ENCODE measurements at regions not wholly inside any gene's neighbourhood (a gene's known extent, or its start where the extent isn't known, plus 50 kb on each side); places are given as distances from the start of the nearest gene placed in this dataset.
"Not testable (repeated sequence)": the region's sequence is repeated elsewhere in the genome, so short reads cannot be mapped to it uniquely, and the experiment has no call there.

DNA sequence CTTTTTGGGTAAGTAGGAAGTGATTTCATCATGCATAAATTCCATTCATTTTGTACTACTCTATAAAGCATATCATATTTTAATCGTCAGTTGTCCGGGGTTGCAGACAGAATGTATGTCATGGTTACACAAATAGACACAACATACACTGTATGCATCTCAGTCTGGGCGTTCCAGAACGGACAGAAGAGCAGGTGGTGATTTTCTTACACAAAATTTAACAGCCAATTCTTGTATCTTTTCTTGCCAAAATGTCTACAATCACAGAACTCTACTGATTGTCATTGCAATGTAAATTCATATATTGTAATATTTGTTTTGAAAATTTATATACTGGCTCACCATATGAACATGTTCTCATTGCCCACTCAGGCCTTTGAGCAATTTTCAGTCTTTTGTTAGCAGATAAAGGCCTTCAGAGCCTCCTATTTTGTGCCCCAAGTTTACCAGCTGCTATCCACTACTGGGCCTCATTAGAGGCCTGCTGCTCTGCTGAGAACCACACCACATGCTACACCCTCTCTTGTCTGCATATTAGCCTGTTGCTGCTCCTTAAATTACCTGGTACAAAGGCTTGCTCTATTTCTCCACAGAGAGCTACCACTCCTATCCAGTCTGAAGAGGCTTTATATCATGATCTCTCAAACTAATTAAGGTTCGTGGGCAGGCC, 61.5 kb downstream of the PRDM13 start:
- TF ChIP-seq, protein P1, sequence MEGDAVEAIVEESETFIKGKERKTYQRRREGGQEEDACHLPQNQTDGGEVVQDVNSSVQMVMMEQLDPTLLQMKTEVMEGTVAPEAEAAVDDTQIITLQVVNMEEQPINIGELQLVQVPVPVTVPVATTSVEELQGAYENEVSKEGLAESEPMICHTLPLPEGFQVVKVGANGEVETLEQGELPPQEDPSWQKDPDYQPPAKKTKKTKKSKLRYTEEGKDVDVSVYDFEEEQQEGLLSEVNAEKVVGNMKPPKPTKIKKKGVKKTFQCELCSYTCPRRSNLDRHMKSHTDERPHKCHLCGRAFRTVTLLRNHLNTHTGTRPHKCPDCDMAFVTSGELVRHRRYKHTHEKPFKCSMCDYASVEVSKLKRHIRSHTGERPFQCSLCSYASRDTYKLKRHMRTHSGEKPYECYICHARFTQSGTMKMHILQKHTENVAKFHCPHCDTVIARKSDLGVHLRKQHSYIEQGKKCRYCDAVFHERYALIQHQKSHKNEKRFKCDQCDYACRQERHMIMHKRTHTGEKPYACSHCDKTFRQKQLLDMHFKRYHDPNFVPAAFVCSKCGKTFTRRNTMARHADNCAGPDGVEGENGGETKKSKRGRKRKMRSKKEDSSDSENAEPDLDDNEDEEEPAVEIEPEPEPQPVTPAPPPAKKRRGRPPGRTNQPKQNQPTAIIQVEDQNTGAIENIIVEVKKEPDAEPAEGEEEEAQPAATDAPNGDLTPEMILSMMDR (IDR thresholded peaks at IDR 0.05; ENCODE audit: low read depth, low read length): no peak

DNA sequence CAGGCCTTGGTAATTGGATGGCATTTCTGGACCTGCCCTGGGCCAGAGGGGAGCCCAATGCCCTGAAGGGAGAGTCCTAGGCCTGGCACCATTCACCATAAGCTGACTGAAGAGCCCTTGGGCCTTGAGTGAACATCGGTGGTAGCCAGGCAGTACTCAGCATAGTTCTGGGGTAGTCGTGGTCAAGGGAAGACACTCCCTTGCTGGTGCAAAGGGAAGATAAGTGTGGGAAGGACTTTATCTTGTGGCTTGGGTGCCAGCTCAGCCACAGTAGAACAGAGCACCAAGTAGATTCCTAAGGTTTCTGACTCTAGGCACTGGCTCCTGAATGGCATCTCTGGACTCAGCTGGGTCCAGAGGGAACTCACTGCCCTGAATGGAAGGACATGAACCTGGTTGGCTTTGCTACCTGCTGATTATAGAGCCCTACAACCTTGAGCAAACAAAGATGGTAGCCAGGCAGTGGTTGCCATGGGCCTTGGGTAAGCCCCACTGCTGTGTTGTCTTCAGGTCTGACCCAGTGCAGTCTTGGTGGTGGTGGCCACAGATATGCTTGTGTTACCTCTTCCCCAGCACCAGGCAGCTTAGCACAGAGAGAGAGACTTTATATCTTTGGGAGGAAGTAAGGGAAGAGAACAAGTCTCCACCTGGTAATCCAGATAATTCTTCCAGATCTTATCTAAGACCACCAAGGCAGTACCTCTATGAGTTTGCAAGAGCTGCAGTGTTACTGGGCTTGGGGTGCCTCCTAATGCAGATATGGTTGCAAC, 83.5 kb downstream of the PRDM13 start:
- TF ChIP-seq, protein P1 (IDR thresholded peaks at IDR 0.05; ENCODE audit: low read depth, low read length): no peak
- H3K4me3 ChIP-seq (ENCODE audit: low read depth, low read length): no peak overlapping the region

More for the DNA sequence above, 61.5 kb downstream of the PRDM13 start:
- no peak overlapping the region for H3K4me3 ChIP-seq (ENCODE audit: low read depth, low read length)

DNA sequence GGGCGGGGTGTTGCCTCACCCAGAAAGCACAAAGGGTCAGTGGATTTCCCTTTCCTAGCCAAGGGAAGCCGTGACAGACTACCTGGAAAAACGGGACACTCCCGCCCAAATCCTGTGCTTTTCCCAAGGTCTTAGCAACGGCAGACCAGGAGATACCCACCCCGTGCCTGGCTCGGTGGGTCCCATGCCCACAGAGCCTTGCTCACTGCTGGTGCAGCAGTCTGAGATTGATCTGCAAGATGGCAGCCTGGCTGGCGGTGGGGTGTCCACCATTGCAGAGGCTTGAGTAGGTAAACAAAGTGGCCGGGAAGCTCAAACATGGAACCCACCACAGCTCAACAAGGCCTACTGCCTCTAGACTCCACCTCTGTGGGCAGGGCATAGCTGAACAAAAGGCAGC, 95.7 kb downstream of the PRDM13 start:
- H3K4me3 ChIP-seq (ENCODE audit: low read depth, low read length): not testable (repeated sequence)

DNA sequence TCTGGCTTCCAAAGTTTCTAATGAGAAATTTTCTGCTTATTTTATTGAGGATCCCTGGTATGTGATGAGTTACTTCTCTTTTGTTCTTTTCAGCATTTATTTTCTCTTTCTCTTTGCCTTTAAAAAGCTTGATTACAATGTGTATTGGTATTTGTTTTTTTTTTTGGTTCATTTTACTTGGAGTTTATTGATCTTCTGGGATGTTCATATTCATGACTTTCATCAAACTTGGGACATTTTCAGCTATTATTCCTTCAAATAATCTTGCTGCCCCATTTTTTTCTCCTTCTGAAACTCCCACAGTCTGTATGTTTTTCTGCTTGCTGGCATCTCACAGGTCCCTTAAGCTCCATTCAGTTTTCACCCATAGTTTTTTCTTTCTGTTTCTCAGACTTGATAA, 102.4 kb downstream of the PRDM13 start:
- TF ChIP-seq, protein P1 (IDR thresholded peaks at IDR 0.05; ENCODE audit: low read depth, low read length): no peak
- H3K4me3 ChIP-seq (ENCODE audit: low read depth, low read length): no peak overlapping the region

DNA sequence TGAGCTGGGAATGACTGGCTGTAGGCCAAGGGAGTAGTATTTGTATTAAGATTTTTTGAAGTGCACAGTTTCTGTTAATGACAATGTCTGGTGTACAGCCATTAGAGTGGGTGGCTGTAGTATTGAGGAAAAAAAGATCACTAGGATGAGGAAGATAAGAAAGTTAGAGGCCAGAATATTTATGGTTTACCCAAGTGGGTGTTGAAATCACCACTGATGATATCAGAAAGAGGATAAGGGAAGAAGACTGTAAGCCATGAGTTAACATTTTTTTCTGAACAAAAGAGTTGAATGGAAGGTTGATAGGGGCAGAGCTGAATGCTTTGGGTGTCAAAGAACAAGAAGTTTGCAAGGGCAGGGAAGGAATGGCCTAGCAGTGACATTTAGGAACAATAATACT, 104.7 kb downstream of the PRDM13 start:
- no peak overlapping the region for H3K4me3 ChIP-seq (ENCODE audit: low read depth, low read length)
- TF ChIP-seq, protein P1 (IDR thresholded peaks at IDR 0.05; ENCODE audit: low read depth, low read length): no peak

DNA sequence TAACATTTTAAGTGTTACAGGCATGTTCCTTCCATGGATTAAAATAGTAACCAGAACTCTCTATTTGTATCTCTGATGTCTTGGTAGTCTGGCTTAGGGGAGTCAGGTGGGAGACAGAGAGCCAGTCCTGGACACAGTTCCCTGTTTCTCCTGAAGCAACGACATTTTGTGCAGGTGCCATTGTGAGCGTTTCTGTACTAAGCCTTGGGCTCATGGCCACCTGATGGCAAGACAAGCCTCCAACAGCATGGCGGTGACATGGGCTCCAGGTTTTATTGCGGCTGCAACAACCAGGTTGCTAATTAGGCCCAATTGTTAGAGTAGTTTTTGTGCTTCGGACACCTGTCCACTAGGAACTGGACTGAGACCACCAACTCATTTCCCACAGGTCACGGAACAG, 105.3 kb downstream of the PRDM13 start:
- H3K4me3 ChIP-seq (ENCODE audit: low read depth, low read length): no peak overlapping the region
- TF ChIP-seq, protein P1 (IDR thresholded peaks at IDR 0.05; ENCODE audit: low read depth, low read length): no peak

DNA sequence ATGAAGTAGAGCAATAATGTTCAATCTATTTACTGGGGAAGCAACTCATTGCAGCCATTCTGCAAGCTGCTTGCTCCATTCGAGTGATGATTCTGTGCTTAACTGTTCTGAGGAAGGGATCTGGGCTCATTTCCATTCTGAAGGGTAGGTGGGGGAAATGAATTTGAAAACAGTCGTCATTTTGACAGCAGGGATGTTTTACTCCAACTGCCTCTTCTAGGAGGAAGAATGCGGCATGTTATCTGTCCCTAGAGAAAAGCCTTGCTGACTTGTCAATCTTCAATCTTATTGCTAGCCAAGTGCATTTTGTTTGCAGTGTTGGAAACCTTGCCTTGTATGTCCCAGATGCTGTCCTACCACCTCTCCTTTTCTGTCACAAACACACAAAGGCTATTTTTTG, 105.9 kb downstream of the PRDM13 start:
- TF ChIP-seq, protein P1 (IDR thresholded peaks at IDR 0.05; ENCODE audit: low read depth, low read length): no peak
- H3K4me3 ChIP-seq (ENCODE audit: low read depth, low read length): no peak overlapping the region

DNA sequence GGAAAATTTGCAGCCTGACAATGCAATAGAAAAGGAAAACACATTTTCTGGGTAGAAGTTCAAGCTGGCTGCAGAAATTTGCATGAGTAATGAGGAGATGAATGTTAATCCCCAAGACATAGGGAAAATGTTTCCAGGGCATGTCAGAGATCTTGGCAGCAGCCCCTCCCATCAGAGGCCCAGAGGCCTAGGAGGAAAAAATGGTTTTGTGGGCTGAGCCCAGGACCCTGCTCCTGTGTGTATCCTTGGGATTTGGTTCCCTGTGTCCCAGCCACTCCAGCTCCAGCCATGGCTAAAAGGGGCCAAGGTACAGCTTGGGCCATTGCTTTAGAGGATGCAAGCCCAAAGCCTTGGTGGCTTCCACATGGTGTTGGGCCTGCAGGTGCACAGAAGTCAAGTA, 115.4 kb downstream of the PRDM13 start:
- H3K4me3 ChIP-seq (ENCODE audit: low read depth, low read length): not testable (repeated sequence)

DNA sequence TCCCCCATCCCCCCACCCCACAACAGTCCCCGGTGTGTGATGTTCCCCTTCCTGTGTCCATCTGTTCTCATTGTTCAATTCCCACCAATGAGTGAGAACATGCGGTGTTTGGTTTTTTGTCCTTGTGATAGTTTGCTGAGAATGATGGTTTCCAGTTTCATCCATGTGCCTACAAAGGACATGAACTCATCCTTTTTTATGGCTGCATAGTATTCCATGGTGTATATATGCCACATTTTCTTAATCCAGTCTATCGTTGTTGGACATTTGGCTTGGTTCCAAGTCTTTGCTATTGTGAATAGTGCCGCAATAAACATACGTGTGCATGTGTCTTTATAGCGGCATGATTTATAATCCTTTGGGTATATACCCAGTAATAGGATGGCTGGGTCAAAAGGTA, 123.6 kb downstream of the PRDM13 start:
- not testable (repeated sequence) for H3K4me3 ChIP-seq (ENCODE audit: low read depth, low read length)
